ENCODE measurements at regions not wholly inside any gene's neighbourhood (a gene's known extent, or its start where the extent isn't known, plus 50 kb on each side); places are given as distances from the start of the nearest gene placed in this dataset.

GRCh38 chr1:5508669-5509330 is 483.4 kb downstream of the NPHP4 start:
- TF ChIP-seq, protein P1, sequence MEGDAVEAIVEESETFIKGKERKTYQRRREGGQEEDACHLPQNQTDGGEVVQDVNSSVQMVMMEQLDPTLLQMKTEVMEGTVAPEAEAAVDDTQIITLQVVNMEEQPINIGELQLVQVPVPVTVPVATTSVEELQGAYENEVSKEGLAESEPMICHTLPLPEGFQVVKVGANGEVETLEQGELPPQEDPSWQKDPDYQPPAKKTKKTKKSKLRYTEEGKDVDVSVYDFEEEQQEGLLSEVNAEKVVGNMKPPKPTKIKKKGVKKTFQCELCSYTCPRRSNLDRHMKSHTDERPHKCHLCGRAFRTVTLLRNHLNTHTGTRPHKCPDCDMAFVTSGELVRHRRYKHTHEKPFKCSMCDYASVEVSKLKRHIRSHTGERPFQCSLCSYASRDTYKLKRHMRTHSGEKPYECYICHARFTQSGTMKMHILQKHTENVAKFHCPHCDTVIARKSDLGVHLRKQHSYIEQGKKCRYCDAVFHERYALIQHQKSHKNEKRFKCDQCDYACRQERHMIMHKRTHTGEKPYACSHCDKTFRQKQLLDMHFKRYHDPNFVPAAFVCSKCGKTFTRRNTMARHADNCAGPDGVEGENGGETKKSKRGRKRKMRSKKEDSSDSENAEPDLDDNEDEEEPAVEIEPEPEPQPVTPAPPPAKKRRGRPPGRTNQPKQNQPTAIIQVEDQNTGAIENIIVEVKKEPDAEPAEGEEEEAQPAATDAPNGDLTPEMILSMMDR (IDR thresholded peaks at IDR 0.05) = no peak
- no peak for TF ChIP-seq EZH2 (IDR thresholded peaks at IDR 0.05; ENCODE audit: borderline replicate concordance, insufficient read depth, low read depth, low read length, poor library complexity, severe bottlenecking)
